ENCODE measurements at regions not wholly inside any gene's neighbourhood (a gene's known extent, or its start where the extent isn't known, plus 50 kb on each side); places are given as distances from the start of the nearest gene placed in this dataset.

- TF ChIP-seq CTCF (IDR thresholded peaks at IDR 0.05; ENCODE audit: unreplicated experiment), result no peak
- Mint-ChIP-seq H3K27ac (ENCODE audit: unreplicated experiment) (no peak overlapping the region), H3K9me3 (ENCODE audit: unreplicated experiment) (no peaks in the 10 kb centered on the region), H3K36me3 (ENCODE audit: low read depth, unreplicated experiment) (no peaks in the 10 kb centered on the region), H3K27me3 (ENCODE audit: unreplicated experiment) (no peaks in the 10 kb centered on the region), H3K4me1 (ENCODE audit: unreplicated experiment) (no peaks in the 10 kb centered on the region), H3K4me3 (ENCODE audit: unreplicated experiment) (no peak overlapping the region)
- DNase-seq (ENCODE audit: low spot score), result no peak
Measured at GRCh38 chr2:125701070-125701469, 954.9 kb upstream of the GYPC start.

GRCh38 chr2:125707611-125708010 is 948.3 kb upstream of the GYPC start:
- Mint-ChIP-seq H3K27ac (ENCODE audit: unreplicated experiment) (no peak overlapping the region), H3K9me3 (ENCODE audit: unreplicated experiment) (no peaks in the 10 kb centered on the region), H3K4me1 (ENCODE audit: unreplicated experiment) (peaks cover under 1% of the 10 kb centered on the region), H3K4me3 (ENCODE audit: unreplicated experiment) (no peak overlapping the region), H3K36me3 (ENCODE audit: low read depth, unreplicated experiment) (no peaks in the 10 kb centered on the region), H3K27me3 (ENCODE audit: unreplicated experiment) (peaks cover 1% of the 10 kb centered on the region)
- TF ChIP-seq CTCF (IDR thresholded peaks at IDR 0.05; ENCODE audit: unreplicated experiment), result no peak
- no peak for DNase-seq (ENCODE audit: low spot score)

GRCh38 chr2:125710561-125710960 is 945.4 kb upstream of the GYPC start:
- no peak for TF ChIP-seq CTCF (IDR thresholded peaks at IDR 0.05; ENCODE audit: unreplicated experiment)
- Mint-ChIP-seq H3K27me3 (ENCODE audit: unreplicated experiment) (peaks cover 1% of the 10 kb centered on the region), H3K9me3 (ENCODE audit: unreplicated experiment) (no peaks in the 10 kb centered on the region), H3K4me3 (ENCODE audit: unreplicated experiment) (no peak overlapping the region), H3K36me3 (ENCODE audit: low read depth, unreplicated experiment) (peaks cover 4% of the 10 kb centered on the region), H3K27ac (ENCODE audit: unreplicated experiment) (no peak overlapping the region), H3K4me1 (ENCODE audit: unreplicated experiment) (peaks cover 18% of the 10 kb centered on the region)
- no peak for DNase-seq (ENCODE audit: low spot score)

GRCh38 chr2:125711075-125711474 is 944.9 kb upstream of the GYPC start:
- no peak overlapping the region for H3K4me3 Mint-ChIP-seq (ENCODE audit: unreplicated experiment)
- H3K36me3 Mint-ChIP-seq (ENCODE audit: low read depth, unreplicated experiment), result peaks cover 4% of the 10 kb centered on the region
- H3K27ac Mint-ChIP-seq (ENCODE audit: unreplicated experiment), result no peak overlapping the region

GRCh38 chr2:125713533-125713932 is 942.4 kb upstream of the GYPC start:
- no peak for TF ChIP-seq CTCF (IDR thresholded peaks at IDR 0.05; ENCODE audit: unreplicated experiment)
- no peaks in the 10 kb centered on the region for H3K9me3 Mint-ChIP-seq (ENCODE audit: unreplicated experiment)
- peaks cover 1% of the 10 kb centered on the region for H3K27me3 Mint-ChIP-seq (ENCODE audit: unreplicated experiment)
- peaks cover 18% of the 10 kb centered on the region for H3K4me1 Mint-ChIP-seq (ENCODE audit: unreplicated experiment)
- H3K36me3 Mint-ChIP-seq (ENCODE audit: low read depth, unreplicated experiment), result peaks cover 4% of the 10 kb centered on the region
- no peak for DNase-seq (ENCODE audit: low spot score)
- H3K4me3 Mint-ChIP-seq (ENCODE audit: unreplicated experiment), result no peak overlapping the region
- H3K27ac Mint-ChIP-seq (ENCODE audit: unreplicated experiment), result no peak overlapping the region

More at GRCh38 chr2:125711075-125711474, 944.9 kb upstream of the GYPC start:
- Mint-ChIP-seq H3K4me1 (ENCODE audit: unreplicated experiment) (peaks cover 18% of the 10 kb centered on the region), H3K9me3 (ENCODE audit: unreplicated experiment) (no peaks in the 10 kb centered on the region), H3K27me3 (ENCODE audit: unreplicated experiment) (peaks cover 1% of the 10 kb centered on the region)
- DNase-seq (ENCODE audit: low spot score), result no peak
- no peak for TF ChIP-seq CTCF (IDR thresholded peaks at IDR 0.05; ENCODE audit: unreplicated experiment)

All from endothelial cell (in vitro differentiated cells).